HepG2 (cell line): ENCODE measurements at regions not wholly inside any gene's neighbourhood (a gene's known extent, or its start where the extent isn't known, plus 50 kb on each side); places are given as distances from the start of the nearest gene placed in this dataset.

Experiments used
- CAMTA2 ChIP-seq: sonication (generic); formaldehyde crosslinking; IDR thresholded peaks from 2 replicates; pipeline ENCODE4 v1.4.0; 2020; ENCODE audit warnings: mild to moderate bottlenecking, missing genetic modification reagents, borderline replicate concordance
- HNRNPL ChIP-seq: fragments of 200-400 bp; formaldehyde crosslinking; IDR thresholded peaks from 2 replicates; pipeline ENCODE4 v1.6.1; 2017; ENCODE audit warnings: mild to moderate bottlenecking, low read depth, low read length
- IKZF5 ChIP-seq: IDR thresholded peaks from 2 replicates; pipeline ENCODE4 v1.6.1; 2018; ENCODE audit warnings: missing genetic modification reagents, mild to moderate bottlenecking, missing compliant biosample characterization
- RXRA ChIP-seq: sonication (generic); formaldehyde crosslinking; IDR thresholded peaks from 2 replicates; pipeline ENCODE4 v1.5.1; 2020; ENCODE audit warnings: missing genetic modification reagents
- SRSF4 ChIP-seq: fragments of 200-400 bp; formaldehyde crosslinking; IDR thresholded peaks from one replicate; pipeline ENCODE4 v1.6.1; 2018; ENCODE audit warnings: mild to moderate bottlenecking, low read depth, low read length, moderate library complexity; ENCODE audit not compliant: poor library complexity, severe bottlenecking
- TBL1XR1 ChIP-seq: fragments of 150-350 bp; IDR thresholded peaks from 2 replicates; pipeline ENCODE4 v1.6.1; 2014; ENCODE audit warnings: borderline replicate concordance, low read length; ENCODE audit not compliant: partially characterized antibody
- ZFAT ChIP-seq: sonication (generic); formaldehyde crosslinking; conservative IDR thresholded peaks from 2 replicates; pipeline ENCODE4 v1.8.1; 2023; ENCODE audit warnings: missing genetic modification reagents, inconsistent platforms
- ZNF142 ChIP-seq: sonication (generic); formaldehyde crosslinking; IDR thresholded peaks from 2 replicates; pipeline ENCODE4 v1.4.0; 2020; ENCODE audit warnings: missing genetic modification reagents
- ZNF496 ChIP-seq: sonication (generic); formaldehyde crosslinking; IDR thresholded peaks from 2 replicates; pipeline ENCODE4 v1.8.1; 2023; ENCODE audit warnings: mild to moderate bottlenecking, moderate library complexity, missing genetic modification reagents; ENCODE audit not compliant: insufficient replicate concordance
- ZNF530 ChIP-seq: sonication (generic); formaldehyde crosslinking; IDR thresholded peaks from 2 replicates; pipeline ENCODE4 v1.5.0; 2020; ENCODE audit warnings: low read depth, mild to moderate bottlenecking, missing genetic modification reagents
- ZNF549 ChIP-seq: sonication (generic); formaldehyde crosslinking; IDR thresholded peaks from 2 replicates; pipeline ENCODE4 v1.5.0; 2020; ENCODE audit warnings: missing genetic modification reagents
- ZNF572 ChIP-seq: sonication (generic); formaldehyde crosslinking; IDR thresholded peaks from 2 replicates; pipeline ENCODE4 v1.5.1; 2020; ENCODE audit warnings: mild to moderate bottlenecking, missing genetic modification reagents
- ZNF780A ChIP-seq: sonication (generic); formaldehyde crosslinking; IDR thresholded peaks from 2 replicates; pipeline ENCODE4 v1.8.0; 2022; ENCODE audit warnings: mild to moderate bottlenecking, missing genetic modification reagents, moderate library complexity
- TF ChIP-seq, protein P1 (sequence below): sonication (generic); formaldehyde crosslinking; IDR thresholded peaks from 2 replicates; pipeline ENCODE4 v1.8.1; 2023; ENCODE audit warnings: missing genetic modification reagents, inconsistent platforms, borderline replicate concordance
- TF ChIP-seq, protein P2 (sequence below): sonication (generic); formaldehyde crosslinking; IDR thresholded peaks from 2 replicates; pipeline ENCODE4 v1.4.0; 2020; ENCODE audit warnings: missing genetic modification reagents, mild to moderate bottlenecking, borderline replicate concordance

GRCh38 chr2:43005975-43006833, 213.8 kb upstream of the HAAO start (continued):
- no peak for TF ChIP-seq IKZF5 (CRISPR knock-in tag)
- TF ChIP-seq ZNF572 (CRISPR knock-in tag), result peak; percentile 47; the same call in 1 of the 2 replicates
- no peak for TF ChIP-seq ZNF142
- TF ChIP-seq ZNF530 (CRISPR knock-in tag), result no peak
- no peak for TF ChIP-seq RXRA (CRISPR knock-in tag)
- TF ChIP-seq, protein P1, sequence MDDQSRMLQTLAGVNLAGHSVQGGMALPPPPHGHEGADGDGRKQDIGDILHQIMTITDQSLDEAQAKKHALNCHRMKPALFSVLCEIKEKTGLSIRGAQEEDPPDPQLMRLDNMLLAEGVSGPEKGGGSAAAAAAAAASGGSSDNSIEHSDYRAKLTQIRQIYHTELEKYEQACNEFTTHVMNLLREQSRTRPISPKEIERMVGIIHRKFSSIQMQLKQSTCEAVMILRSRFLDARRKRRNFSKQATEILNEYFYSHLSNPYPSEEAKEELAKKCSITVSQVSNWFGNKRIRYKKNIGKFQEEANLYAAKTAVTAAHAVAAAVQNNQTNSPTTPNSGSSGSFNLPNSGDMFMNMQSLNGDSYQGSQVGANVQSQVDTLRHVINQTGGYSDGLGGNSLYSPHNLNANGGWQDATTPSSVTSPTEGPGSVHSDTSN (CRISPR knock-in tag), result no peak
- TF ChIP-seq ZFAT, result no peak
- TF ChIP-seq ZNF549 (CRISPR knock-in tag), result no peak
- peak; percentile 88; the same call in 1 of the 2 replicates for TF ChIP-seq CAMTA2 (CRISPR knock-in tag)
- no peak for TF ChIP-seq SRSF4
- TF ChIP-seq, protein P2, sequence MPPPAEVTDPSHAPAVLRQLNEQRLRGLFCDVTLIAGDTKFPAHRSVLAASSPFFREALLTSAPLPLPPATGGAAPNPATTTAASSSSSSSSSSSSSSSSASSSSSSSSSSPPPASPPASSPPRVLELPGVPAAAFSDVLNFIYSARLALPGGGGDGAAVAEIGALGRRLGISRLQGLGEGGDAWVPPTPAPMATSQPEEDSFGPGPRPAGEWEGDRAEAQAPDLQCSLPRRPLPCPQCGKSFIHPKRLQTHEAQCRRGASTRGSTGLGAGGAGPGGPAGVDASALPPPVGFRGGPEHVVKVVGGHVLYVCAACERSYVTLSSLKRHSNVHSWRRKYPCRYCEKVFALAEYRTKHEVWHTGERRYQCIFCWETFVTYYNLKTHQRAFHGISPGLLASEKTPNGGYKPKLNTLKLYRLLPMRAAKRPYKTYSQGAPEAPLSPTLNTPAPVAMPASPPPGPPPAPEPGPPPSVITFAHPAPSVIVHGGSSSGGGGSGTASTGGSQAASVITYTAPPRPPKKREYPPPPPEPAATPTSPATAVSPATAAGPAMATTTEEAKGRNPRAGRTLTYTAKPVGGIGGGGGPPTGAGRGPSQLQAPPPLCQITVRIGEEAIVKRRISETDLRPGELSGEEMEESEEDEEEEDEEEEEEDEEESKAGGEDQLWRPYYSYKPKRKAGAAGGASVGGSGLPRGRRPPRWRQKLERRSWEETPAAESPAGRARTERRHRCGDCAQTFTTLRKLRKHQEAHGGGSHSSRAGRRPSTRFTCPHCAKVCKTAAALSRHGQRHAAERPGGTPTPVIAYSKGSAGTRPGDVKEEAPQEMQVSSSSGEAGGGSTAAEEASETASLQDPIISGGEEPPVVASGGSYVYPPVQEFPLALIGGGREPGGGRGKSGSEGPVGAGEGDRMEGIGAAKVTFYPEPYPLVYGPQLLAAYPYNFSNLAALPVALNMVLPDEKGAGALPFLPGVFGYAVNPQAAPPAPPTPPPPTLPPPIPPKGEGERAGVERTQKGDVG, result 0 out of 2 replicates have a peak, but pooled peaks have one; percentile 16
- no peak for TF ChIP-seq ZNF496
- no peak for TF ChIP-seq TBL1XR1
- TF ChIP-seq HNRNPL, result peak; percentile 88
- peak; percentile 80; the same call in 1 of the 2 replicates for TF ChIP-seq ZNF780A (CRISPR knock-in tag)
